ENCODE measurements at regions not wholly inside any gene's neighbourhood (a gene's known extent, or its start where the extent isn't known, plus 50 kb on each side); places are given as distances from the start of the nearest gene placed in this dataset.

DNA sequence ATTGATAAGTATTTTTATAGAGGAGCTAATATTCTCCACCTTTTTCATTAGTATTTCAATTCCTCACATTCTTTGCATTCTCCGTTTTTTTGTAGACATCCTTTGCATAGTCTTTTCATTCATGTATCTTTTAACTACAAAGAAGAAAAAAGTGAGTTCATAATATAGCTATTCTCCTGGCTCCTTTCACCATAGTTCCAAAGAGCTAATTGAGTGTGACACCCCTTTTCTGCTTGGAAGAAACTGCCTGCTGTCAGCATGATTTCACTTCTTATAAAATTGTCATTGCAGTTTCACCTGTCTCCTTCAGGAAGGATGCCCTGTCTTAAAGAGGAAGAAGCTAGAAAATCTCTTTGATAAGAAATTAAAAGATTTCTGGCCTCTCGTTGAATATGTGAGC lies 991.1 kb downstream of the KCNT2 start:
- no peak for DNase-seq

- DNase-seq: no peak
Measured at GRCh38 chr1:195608883-195609282, 999.4 kb downstream of the KCNT2 start.

GRCh38 chr1:195606483-195606882 lies 1001.8 kb downstream of the KCNT2 start:
- no peak for DNase-seq

DNA sequence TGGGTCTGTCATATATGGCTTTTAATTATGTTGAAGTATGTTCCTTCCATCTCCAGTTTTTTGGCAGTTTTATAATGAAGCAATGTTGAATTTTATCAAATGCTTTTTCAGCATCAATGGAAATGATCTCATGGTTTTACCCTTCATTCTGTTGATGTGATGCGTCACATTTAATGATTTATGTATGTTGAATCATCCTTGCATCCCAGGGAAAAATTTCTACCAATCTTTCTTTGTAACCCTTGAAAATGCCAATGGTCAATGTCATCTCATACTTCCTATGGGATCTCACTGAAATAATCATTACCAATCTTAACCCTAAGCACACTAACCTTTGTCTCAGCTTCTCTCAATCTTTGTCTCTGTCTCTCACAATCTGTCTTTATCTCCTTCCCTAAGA lies 1004.0 kb downstream of the KCNT2 start:
- no peak for DNase-seq

DNA sequence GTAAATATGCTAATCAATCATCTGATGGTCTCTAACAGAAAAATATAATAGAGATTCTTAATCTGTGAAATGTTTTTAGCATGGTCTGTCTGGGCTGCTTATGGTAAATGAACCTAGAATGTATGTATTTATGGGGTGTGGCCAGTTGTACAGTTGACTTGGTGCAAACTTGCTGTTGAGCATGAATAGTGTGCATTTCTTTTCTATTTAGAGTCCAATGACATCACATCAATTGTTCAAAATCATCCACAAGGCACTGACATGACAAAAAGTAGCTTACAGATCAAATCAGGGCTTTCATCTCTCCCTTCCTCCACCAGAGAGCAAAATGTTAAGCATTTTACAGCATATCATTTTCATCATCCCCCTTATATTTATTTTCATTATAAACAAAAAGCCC lies 1010.3 kb downstream of the KCNT2 start:
- DNase-seq: no peak

GRCh38 chr1:195594773-195595172 lies 1013.5 kb downstream of the KCNT2 start:
- DNase-seq: no peak

DNA sequence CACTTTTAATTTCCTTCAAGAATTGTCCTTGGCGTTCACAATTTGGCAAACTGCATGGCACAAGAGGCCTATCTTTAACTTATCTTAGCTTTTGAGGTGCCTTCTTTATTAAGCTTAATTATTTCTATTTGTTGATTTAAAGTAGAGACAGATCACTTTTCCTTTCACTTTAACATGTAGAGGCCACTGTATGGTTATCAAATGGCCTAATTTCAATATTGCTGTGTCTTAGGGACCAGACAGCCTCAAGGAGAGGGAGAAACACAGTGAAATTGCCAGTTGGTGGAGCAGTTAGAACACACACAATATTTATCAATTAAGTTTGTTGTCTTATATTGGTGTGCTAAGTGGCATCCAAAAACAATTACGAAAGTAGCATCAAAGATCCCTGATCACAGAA lies 1013.9 kb downstream of the KCNT2 start:
- DNase-seq: no peak

DNA sequence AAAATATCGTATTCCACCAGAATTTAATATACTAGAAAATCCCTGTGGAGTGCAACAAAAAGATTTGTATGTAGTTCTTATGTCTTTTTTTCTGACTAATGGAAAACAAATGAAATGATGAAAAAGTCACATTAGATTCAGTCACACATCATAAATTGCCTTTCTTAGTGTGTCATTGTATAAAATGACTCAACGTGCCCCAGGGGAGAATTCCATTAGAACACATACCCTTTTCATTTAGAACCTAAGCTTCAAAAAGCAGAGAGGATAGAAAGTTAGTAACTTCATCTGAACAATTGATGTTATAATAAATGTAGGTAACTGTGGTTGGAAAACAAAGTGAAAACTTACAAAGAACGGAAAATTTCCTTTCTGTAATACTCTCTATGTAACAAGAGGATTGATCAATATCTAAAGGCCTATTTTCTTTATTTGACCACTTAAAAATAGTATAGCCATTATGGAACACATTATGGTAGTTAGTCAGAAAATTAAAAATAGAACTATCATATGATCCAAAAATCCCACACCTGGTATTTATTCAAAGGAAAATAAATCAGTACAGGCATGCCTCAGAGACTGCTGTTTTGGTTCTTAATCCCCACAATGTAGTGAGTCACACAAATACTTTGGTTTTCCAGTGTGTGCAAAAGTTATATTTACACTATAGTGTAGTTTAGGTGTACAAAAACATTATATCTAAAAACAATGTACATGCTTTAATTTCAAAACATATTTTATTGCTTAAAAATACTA lies 1016.1 kb downstream of the KCNT2 start:
- no peak for DNase-seq

DNA sequence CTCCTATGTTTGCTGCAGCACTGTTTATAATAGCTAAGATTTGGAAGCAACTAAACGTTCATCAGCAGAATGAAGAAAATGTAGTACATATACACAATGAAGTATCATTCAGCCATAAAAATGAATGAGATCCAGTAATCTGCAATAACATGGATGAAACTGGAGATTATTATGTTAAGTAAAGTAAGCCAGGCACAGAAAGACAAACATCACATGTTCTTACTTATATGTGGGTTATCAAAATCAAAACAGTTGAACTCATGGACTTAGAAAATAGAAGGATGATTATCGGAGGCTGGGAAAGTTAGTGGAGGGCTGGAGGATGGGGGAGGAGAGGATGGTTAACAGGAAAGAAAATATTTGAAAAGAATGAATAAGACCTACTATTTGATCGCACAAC lies 1017.6 kb downstream of the KCNT2 start:
- no peak for DNase-seq

DNA sequence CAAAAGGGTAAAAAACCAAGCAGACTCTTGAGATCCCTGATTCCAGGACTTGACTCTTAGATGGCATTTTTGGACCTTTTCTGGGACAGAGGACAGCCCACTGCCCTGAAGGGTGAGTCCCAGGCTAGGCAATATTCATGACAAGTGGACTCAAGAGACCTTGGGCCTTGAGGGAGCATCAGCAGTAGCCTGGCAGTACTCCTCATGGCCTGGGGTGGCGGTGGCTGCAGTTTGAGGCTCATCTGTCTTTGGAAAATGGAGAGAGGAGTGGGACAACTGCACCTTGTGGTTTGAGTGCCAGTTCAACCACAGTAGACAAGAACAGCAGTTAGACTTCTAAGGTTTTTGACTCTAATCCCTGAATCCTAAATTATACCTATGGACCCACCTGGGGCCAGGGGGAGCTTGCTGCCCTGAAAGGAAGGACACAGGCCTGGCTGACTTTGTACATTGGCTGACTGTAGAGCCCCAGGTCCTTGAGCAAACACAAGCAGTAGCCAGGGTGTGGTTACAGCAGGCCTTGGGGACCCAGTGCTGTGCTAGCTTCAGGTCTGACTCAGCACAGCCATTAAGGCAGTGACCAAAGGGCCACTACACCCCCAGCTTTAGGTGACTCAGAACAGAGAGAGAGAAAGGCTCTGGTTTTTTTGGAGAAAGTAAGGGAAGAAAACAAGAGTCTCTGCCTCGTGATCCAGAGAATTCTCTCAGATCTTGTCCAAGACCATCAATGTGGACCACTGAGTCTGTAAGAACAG lies 1023.2 kb downstream of the KCNT2 start:
- no peak for DNase-seq

- DNase-seq: no peak
Measured at GRCh38 chr1:195580988-195581387, 1027.3 kb downstream of the KCNT2 start.

DNA sequence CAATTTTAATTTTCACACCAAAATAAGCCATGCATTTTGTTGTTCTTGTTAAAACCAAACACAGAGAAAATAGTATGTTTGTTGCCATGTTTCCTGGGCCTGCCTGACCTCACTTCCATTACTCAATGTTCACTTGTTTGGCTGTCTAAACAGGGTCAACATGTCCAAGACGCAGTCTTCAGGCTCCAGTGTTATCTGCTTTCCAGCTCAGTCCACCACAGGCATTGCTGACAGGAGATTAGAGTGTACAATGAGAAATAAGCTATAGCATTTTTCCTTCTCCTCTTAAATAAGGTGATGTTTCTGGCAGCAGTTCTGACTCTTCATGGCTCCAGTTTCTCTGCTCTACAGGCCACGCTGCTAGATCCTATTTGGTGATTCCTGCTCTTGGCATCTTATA lies 1030.5 kb downstream of the KCNT2 start:
- no peak for DNase-seq

DNA sequence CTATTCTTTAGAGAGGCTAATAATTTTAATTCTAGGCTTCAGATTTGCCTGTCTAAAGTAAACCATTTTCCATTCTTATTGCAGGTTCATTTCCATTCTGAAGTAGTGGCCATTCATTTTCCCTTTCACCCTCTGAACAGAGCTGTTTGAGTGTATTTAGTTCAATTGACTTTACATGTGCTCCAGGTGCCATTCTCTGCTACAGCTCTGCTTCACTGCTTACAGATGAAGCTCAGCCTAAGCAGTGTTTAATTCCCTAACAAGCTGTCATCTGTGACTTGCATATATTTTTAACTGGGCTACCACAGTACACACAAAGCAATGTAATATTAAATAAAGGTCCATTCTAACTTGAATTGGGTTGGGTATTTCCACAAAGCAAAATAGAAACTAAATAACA lies 1031.6 kb downstream of the KCNT2 start:
- DNase-seq: no peak

DNA sequence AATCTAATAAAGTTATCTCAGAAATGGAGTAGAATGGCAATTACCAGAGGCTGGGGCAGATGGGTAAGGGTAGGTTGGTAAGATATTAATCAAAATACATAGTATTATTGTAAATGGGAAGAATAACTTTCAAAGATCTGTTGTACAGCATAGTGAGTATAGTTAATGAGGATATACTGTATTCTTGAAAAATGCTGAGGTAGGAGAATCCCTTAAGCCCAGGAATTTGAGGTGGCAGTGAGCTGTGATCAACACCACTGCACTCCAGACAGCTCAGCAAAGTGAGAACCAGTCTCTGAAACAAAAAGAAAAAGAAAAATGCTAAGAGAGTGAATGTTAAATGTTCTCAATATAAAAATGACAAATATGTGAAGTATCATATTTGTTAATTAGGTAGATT lies 1033.7 kb downstream of the KCNT2 start:
- DNase-seq: no peak

- no peak for DNase-seq
Measured at GRCh38 chr1:195569934-195570333, 1038.3 kb downstream of the KCNT2 start.

GRCh38 chr1:195568389-195568788 lies 1039.9 kb downstream of the KCNT2 start:
- DNase-seq: no peak

DNA sequence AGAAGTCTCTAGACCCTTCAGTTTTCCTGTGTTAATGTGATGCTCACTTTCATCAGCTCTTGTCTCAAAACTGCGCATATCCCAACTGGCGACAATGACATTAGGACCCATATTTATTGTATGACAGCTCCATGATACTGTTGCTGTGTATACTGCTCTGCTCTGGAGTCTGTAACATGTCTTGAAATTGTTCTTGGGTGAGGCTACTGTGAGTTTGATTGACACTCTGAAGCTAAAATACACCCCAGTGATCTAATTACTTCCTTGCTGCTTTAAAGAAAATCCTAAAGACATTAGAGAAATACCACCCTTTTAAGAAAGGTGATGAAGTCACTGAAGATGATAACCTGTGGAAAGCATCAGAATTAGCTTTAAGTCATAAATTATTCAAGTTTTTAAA lies 1046.2 kb downstream of the KCNT2 start:
- DNase-seq: no peak

- no peak for DNase-seq
Measured at GRCh38 chr1:195550071-195550862, 1058.0 kb downstream of the KCNT2 start.

- DNase-seq: no peak
Measured at GRCh38 chr1:195530961-195531360, 1077.3 kb downstream of the KCNT2 start.

DNA sequence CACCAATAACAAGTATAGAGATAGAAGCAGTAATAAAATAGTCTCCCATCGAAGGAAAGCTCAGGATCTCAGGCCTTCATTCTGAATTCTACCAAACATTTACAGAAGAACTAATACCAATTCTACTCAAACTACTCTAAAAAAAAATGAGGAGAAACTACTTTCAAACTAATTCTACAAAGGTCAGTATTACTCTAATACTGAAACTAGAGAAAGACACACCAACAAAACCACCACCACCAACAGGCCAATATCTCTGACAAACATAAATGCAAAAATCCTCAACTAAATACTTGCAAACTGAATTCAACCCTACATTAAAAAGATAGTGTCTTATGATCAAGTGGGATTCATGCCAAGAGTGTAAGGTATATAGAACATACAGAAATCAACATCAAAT lies 1078.4 kb downstream of the KCNT2 start:
- DNase-seq: no peak

- no peak for DNase-seq
Measured at GRCh38 chr1:195520757-195521156, 1087.5 kb downstream of the KCNT2 start.

DNA sequence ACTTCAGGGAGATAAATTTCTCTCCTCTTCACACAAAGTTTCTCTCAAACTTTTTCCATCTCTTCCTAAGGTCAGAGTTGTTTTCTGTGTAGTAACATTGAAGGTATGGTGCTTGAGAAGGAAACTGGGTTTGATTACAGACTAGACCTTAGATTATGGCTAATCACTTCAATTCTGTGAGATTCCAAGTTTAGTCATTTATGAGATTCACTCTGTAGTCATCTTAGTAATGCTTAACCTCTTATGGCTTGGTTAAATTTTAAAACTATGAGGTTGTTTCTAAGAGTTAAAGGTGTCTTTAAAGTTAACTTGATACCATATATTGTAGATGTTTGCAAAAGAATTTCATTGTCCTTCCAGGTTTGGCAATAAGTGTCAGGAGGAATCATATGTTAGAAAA lies 1092.2 kb downstream of the KCNT2 start:
- no peak for DNase-seq

DNA sequence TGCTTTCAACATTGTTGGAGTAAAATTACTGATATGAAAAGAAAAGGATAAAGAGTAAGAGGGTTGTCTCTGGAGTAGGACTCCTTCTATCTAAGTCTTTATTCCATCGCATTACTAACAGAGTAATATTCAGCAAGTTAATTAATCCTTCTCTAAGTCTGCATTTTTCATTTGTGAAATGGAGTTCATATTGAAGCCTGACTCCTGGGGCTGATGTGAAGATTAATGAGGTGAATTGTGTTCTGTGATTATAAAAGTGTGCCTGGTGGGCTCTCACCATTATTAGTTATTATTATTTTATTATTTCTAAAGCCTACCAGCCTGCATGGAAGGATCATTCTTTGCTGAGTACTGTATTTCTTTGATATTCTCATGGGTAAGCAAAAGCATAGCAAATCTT lies 1096.7 kb downstream of the KCNT2 start:
- no peak for DNase-seq

- DNase-seq: no peak
Measured at GRCh38 chr1:195501118-195501517, 1107.1 kb downstream of the KCNT2 start.
